OCI-LY7 (cell line): ENCODE measurements at regions not wholly inside any gene's neighbourhood (a gene's known extent, or its start where the extent isn't known, plus 50 kb on each side); places are given as distances from the start of the nearest gene placed in this dataset.

Experiments
- BruUV-seq: library from RNA; stranded (reverse); fragments of 400-500 nt; replicated peaks from 2 replicates; lab custom pipeline; 2021; lab: Mats Ljungman, UMichigan
- CTCF ChIA-PET: fragments of 300-600 bp; sonication (Branson Sonifier 250); formaldehyde crosslinking; loops from one replicate; lab custom pipeline; 2022; ENCODE audit warnings: antibody characterized with exemption; ENCODE audit not compliant: unreplicated experiment; lab: Charles Lee
- POLR2A ChIA-PET: fragments of 300-600 bp; sonication (Branson Sonifier 250); formaldehyde crosslinking; loops from one replicate; lab custom pipeline; 2022; ENCODE audit warnings: antibody characterized with exemption; lab: Charles Lee
- DNase-seq: peaks from one replicate; pipeline ENCODE4 v3.0.0-alpha.2; 2015; ENCODE audit warnings: low spot score
- H2AFZ ChIP-seq: fragments of 200-600 bp; sonication (generic), shearing (Covaris generic); 2 replicates; pipeline ENCODE4 v1.6.1; 2014; ENCODE audit warnings: mild to moderate bottlenecking, antibody characterized with exemption, low read length, moderate library complexity
- H3K27ac ChIP-seq: fragments of 200-600 bp; sonication (generic); 2 replicates; pipeline ENCODE4 v1.5.1; 2014; ENCODE audit warnings: mixed run types, low read depth, mild to moderate bottlenecking, moderate library complexity, low read length, inconsistent platforms; ENCODE audit not compliant: poor library complexity, severe bottlenecking
- H3K36me3 ChIP-seq: fragments of 200-600 bp; sonication (generic); 2 replicates; pipeline ENCODE4 v1.6.1; 2014; ENCODE audit warnings: mild to moderate bottlenecking, antibody characterized with exemption, low read length, moderate library complexity, mixed read lengths; ENCODE audit not compliant: insufficient read depth
- H3K4me1 ChIP-seq: fragments of 200-600 bp; sonication (generic); 2 replicates; pipeline ENCODE4 v1.5.1; 2014; ENCODE audit warnings: mild to moderate bottlenecking, low read length; ENCODE audit not compliant: insufficient read depth, poor library complexity, severe bottlenecking
- H3K4me2 ChIP-seq: fragments of 200-600 bp; sonication (generic); 2 replicates; pipeline ENCODE4 v1.6.1; 2014; ENCODE audit warnings: mild to moderate bottlenecking, low read length
- H3K4me3 ChIP-seq: fragments of 200-600 bp; sonication (generic); 2 replicates; pipeline ENCODE4 v1.5.1; 2014; ENCODE audit warnings: mild to moderate bottlenecking, low read depth, low read length; ENCODE audit not compliant: poor library complexity, severe bottlenecking
- H3K79me2 ChIP-seq: fragments of 200-600 bp; sonication (generic); 2 replicates; pipeline ENCODE4 v1.6.1; 2016; ENCODE audit warnings: low read depth, mild to moderate bottlenecking, low read length, moderate library complexity, mixed read lengths; ENCODE audit not compliant: insufficient read depth
- H3K9me2 ChIP-seq: fragments of 200-600 bp; sonication (generic); 2 replicates; pipeline ENCODE4 v1.6.1; 2016; ENCODE audit warnings: mild to moderate bottlenecking, low read length, mixed read lengths; ENCODE audit not compliant: insufficient read depth
- H3K9me3 ChIP-seq: fragments of 200-600 bp; sonication (generic); 2 replicates; pipeline ENCODE4 v1.6.1; 2014; ENCODE audit warnings: mild to moderate bottlenecking, mixed run types, low read length, mixed read lengths
- H4K20me1 ChIP-seq: fragments of 200-600 bp; sonication (generic); 2 replicates; pipeline ENCODE4 v1.6.1; 2014; ENCODE audit warnings: mild to moderate bottlenecking, antibody characterized with exemption, low read length, moderate library complexity, mixed read lengths; ENCODE audit not compliant: insufficient read depth
- CTCF ChIP-seq: fragments of 200-600 bp; sonication (generic); conservative IDR thresholded peaks from 2 replicates; pipeline ENCODE4 v1.5.1; 2014; ENCODE audit warnings: mild to moderate bottlenecking, antibody characterized with exemption, low read length, moderate library complexity, mixed read lengths
- EZH2phosphoT487 ChIP-seq: fragments of 200-600 bp; sonication (generic); IDR thresholded peaks from 2 replicates; pipeline ENCODE4 v1.6.1; 2018; ENCODE audit warnings: low read depth, borderline replicate concordance, mild to moderate bottlenecking, mixed run types, antibody characterized with exemption, low read length, moderate library complexity, mixed read lengths
- intact Hi-C: fragments of 100-400 bp; cut with micrococcal nuclease; formaldehyde crosslinking; loops from one replicate; pipeline ENCODE4 v1.10.0; 2022; ENCODE audit not compliant: unreplicated experiment

DNA sequence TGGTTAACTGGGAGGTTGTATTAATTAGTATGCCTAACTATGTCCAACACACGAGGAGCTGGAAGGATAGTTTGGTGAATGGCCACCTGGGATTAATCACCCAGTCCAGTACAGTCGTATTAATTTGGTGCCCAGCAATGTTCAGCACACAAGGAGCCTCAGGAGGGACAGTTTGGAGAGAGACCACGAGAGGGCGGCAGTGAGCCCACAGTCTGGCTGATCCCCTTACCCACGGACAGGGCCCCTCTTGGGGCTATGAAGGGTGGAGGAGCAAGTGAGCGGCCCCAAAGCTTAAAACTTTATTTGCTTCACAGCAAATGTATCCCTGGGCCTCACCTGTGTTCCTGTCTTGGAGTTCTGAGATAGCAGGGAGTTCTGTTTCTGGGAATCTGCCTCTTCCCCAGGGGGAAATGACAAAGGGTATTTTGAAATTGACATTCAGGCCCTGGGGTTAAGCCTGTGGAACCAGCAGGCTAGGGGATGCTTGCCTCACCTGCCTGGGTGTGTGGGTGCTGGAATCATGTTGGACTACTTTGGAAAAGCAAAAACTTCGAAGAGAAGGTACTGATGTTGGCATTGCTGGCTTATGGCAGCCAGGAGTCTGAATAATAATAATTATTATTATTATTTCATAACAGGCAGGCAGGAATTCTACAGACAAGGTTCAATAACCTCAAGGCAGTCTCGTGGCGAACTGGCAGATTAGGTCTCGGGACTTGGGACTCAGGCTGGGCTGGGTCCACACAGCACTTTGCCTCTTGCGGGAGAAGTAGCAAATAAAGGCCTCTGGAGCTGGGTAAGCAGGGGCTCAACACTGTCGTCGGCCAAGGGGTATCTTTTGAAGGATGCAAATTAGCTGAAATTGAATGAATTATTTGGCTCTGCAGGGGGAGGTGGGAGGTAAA is 227.6 kb upstream of the ASIC2 start:
- TF ChIP-seq EZH2phosphoT487: no peak
- TF ChIP-seq CTCF: peak; percentile 89
- H3K36me3 ChIP-seq: no peaks in the 10 kb centered on the region
- H3K9me3 ChIP-seq: no peaks in the 10 kb centered on the region
- DNase-seq: peak; percentile 37
- H3K4me3 ChIP-seq: no peak overlapping the region
- ChIA-PET CTCF (no interaction called here), POLR2A (no interaction called here)
- no peak overlapping the region for H3K4me2 ChIP-seq
- no peaks in the 10 kb centered on the region for H4K20me1 ChIP-seq
- H3K27ac ChIP-seq: no peak overlapping the region
- no peaks in the 10 kb centered on the region for H3K9me2 ChIP-seq
- intact Hi-C loops: loop anchor here (2.0 kb wide), 1 partner anchor 230 kb away; no protein-coding TSS in a partner anchor
- H3K4me1 ChIP-seq: no peaks in the 10 kb centered on the region
- no peaks in the 10 kb centered on the region for H3K79me2 ChIP-seq
- H2AFZ ChIP-seq: no peak overlapping the region
- BruUV-seq: no TSS peak

DNA sequence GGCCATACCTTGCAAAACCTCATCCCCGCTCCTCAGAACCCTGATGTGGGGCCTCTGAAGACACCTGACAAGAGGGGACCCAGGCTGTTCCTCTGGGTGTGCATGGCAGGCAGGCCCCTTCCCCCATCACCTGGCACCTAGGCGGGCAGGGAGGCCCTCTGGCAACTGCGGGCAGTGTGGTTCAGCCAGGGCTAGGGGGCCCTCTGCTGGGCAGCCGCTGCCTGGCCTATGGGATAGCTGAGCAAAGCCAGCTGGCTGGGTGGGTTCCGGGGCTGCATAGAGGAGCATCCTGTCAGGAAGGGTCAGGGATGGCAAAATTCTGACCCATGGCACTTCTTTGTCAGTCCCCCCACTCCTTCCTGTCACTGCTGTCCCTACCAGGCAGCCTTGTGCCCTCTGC is 228.7 kb upstream of the ASIC2 start:
- Histone ChIP-seq H3K9me2 (no peaks in the 10 kb centered on the region), H3K79me2 (no peaks in the 10 kb centered on the region), H2AFZ (no peak overlapping the region), H3K4me2 (no peak overlapping the region), H3K4me3 (no peak overlapping the region), H3K27ac (no peak overlapping the region), H4K20me1 (no peaks in the 10 kb centered on the region), H3K4me1 (no peaks in the 10 kb centered on the region), H3K36me3 (no peaks in the 10 kb centered on the region), H3K9me3 (no peaks in the 10 kb centered on the region)
- no TSS peak for BruUV-seq
- ChIA-PET CTCF (no interaction called here), POLR2A (no interaction called here)
- intact Hi-C loops: loop anchor here (2.0 kb wide), 1 partner anchor 229 kb away; no protein-coding TSS in a partner anchor
- peak; percentile 4 for DNase-seq
- 0 out of 2 replicates have a peak, but pooled peaks have one; percentile 51 for TF ChIP-seq CTCF
- no peak for TF ChIP-seq EZH2phosphoT487

DNA sequence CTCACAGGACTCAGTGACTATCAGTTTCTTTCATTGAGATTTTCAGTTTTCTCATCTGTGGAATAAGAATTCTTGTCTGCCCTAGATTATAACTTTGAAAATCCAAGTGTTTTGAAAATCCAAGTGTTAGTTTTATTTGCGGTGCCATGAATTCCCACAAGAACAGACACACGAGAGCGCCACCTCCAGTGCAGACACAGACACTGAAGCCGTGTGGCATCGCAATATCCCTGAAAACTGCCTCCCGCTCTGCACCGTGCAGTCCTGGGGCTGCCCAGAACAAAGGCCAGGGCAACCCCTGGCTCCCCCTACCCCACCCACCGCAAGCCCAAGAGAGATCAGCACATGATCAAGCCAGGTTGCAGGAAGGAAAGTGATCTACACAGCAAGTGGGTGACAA is 229.5 kb upstream of the ASIC2 start:
- H3K9me3 ChIP-seq: no peaks in the 10 kb centered on the region
- H3K79me2 ChIP-seq: no peaks in the 10 kb centered on the region
- ChIA-PET CTCF (no interaction called here), POLR2A (no interaction called here)
- intact Hi-C loops: no loop called here
- no peaks in the 10 kb centered on the region for H3K36me3 ChIP-seq
- TF ChIP-seq EZH2phosphoT487 (no peak), CTCF (no peak)
- no TSS peak for BruUV-seq
- no peak overlapping the region for H2AFZ ChIP-seq
- no peaks in the 10 kb centered on the region for H3K4me1 ChIP-seq
- DNase-seq: no peak
- no peak overlapping the region for H3K4me2 ChIP-seq
- no peak overlapping the region for H3K4me3 ChIP-seq
- no peak overlapping the region for H3K27ac ChIP-seq
- H4K20me1 ChIP-seq: no peaks in the 10 kb centered on the region
- no peaks in the 10 kb centered on the region for H3K9me2 ChIP-seq
